ENCODE measurements at regions not wholly inside any gene's neighbourhood (a gene's known extent, or its start where the extent isn't known, plus 50 kb on each side); places are given as distances from the start of the nearest gene placed in this dataset.

DNA sequence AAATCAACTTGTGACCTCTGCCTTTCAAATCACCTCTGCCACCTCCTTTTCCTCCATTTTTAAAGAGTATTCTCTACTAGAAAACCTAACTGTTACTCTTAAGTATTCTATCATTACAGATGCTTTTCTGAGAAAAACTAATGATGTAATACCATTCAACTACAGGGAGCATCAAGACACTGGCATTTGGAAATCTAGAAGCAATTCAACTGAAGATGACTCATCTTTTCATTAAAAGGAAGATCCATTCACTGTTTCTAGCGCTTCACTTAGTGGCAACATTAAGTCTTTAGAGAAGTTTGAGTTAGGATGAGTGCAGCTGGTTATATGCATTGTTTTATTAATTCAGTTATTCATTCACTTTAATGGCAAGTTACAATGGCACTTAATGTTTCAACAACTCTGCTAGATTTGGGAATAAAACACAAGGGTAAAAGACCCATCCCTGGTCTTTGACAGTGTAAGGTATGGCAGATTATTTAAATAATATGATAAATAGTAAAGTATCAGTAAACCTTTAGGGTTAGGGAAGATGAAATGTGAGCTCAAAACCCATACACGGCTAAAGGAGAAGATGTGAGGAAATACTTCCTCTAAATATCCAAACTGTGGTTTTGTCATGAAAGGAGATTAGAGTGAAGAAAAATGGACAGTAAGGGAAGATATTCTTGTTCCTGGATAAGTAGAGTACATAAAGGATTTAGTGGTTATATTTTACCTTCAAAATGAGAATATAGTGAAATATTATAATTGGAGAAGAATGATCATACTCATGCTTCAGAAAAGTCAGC is 61.7 kb downstream of the KCNJ2 start:
- DNase-seq (ENCODE audit: low read depth in 2 of 2): no peak

GRCh38 chr17:70232466-70232865 is 63.1 kb downstream of the KCNJ2 start:
- DNase-seq (ENCODE audit: low read depth in 2 of 2): no peak

- DNase-seq (ENCODE audit: low read depth in 2 of 2): no peak
These were observed 65.9 kb downstream of the KCNJ2 start for GRCh38 chr17:70235252-70235651.

DNA sequence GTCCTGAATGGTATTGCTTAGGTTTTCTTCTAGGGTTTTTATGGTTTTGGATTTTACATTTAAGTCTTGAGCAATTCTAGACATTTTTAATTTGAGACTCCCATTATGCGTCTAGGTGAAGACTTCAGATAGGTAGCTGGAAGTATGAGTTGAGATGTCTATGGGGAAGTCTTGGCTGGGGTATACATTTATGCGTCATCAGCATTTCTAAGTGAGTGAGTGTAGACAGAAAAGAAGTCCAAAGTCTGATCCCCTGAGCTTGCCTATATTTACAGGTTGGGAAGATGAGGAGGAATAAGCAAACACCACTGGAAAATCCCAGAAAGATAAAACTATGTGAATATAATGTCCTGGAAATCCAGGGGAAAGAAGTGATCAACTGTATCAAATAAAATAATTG is 68.9 kb downstream of the KCNJ2 start:
- no peak for DNase-seq (ENCODE audit: low read depth in 2 of 2)

DNA sequence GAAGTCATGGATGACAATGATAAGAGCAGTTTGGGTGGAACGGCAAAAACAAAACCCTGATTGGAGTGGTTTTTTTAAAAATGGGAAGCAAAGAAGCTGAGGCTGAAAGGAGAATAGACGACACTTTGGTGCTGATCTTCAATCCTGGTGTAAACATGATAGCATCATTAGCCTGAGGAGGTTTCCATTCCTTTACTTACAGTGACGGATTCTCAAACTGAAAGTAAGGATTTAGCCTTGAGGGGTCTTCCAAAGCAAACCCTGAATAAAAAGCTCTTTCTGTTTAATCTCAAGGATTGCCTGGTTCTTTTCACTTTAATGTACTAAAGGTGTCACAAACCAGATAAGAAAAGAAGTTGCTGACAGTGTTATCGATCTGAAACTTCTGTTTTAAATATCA is 69.3 kb downstream of the KCNJ2 start:
- DNase-seq (ENCODE audit: low read depth in 2 of 2): no peak

GRCh38 chr17:70239391-70239826 is 70.1 kb downstream of the KCNJ2 start:
- no peak for DNase-seq (ENCODE audit: low read depth in 2 of 2)

DNA sequence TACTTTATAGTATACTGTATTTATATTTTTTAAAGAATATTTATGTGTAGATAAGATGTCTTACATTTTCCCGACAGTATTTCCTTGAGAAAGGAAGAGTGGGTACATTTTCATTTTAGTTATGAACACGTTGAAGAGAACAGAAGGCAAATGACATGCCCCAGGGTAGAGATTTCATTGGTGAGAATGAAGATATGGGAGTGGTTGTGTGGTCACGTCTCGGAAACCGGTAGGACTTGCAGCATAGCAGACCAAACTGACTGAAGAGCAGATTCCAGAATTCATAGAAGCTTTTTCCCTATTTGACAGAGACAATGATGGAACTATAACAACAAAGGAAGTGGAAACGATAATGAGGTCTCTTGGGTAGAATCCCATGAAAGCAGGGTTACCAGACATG is 71.7 kb downstream of the KCNJ2 start:
- DNase-seq (ENCODE audit: low read depth in 2 of 2): no peak

GRCh38 chr17:70242781-70243437 is 73.6 kb downstream of the KCNJ2 start:
- peak in 1 of 2 donors; percentile 9 for DNase-seq (ENCODE audit: low read depth in 2 of 2)

GRCh38 chr17:70251706-70252105 is 82.4 kb downstream of the KCNJ2 start:
- no peak for DNase-seq (ENCODE audit: low read depth in 2 of 2)

DNA sequence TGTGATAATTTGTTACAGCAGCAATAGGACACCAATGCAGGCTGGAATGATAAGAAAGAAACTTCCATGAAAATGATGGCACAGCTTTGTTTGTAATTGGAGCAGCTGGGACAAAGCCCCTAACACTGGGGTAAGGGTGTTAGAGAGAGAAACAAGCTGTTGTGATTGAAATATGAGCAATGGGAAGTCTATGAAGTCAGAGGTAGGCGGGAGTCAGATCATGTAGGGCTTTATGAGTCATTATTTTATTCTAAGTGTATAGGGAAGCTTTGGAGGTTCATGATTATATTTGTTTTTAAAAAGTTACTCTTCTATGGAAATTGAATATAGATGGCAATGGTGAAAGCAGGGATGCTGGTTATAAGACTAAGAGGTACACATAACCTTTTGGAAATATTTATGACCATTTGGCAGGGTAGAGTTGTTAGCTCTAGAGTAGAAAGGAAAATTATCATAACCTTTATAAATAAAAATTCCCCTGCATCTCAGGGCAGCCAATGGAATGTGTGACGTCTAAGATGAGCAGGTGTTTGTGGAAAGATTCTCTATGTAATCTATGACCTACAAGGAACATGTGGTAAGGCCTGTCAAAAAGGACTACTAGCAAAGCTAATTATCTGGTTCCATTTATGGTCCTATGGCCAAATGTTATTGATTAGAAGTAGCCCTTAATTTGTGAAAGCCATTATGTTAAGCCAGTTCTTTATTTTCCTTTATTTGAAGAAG is 85.6 kb downstream of the KCNJ2 start:
- peak in 1 of 2 donors; percentile 5 for DNase-seq (ENCODE audit: low read depth in 2 of 2)

DNA sequence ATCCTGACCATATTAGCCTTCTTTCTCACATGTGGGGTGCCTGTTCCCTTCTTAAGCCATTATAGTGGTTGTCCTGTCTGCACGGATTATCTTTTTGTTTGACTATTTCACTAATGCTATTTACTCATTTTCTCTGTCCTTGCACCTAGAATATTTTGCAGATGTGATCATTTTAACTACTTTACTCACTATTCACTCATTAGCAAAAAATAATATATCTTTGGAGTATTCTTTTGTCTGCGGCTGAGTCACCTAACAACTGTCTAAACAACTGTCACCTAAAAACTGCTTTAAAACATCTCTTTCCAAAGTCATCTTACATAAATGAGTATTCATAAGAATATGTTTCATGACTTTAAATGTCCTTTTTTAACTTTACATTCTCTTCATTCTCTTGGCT is 87.4 kb downstream of the KCNJ2 start:
- no peak for DNase-seq (ENCODE audit: low read depth in 2 of 2)

DNA sequence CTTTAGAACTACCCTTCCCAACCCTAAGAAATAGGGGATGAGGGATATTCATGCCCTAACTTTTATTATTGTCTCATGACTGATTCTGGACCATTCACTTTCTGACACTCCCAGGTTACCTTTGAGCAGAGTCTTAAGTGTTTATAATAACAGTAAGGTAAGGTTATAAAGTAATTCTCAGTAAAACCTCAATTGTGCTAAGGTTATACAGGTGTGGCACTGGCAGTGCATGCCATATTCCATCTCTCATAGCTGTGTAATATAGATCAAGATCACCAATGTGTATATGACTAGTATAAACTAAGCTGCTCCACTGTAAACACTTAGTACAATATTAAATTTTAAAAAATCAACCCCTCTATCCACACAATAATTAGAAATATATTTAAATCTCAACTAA is 89.1 kb downstream of the KCNJ2 start:
- DNase-seq (ENCODE audit: low read depth in 2 of 2): no peak

DNA sequence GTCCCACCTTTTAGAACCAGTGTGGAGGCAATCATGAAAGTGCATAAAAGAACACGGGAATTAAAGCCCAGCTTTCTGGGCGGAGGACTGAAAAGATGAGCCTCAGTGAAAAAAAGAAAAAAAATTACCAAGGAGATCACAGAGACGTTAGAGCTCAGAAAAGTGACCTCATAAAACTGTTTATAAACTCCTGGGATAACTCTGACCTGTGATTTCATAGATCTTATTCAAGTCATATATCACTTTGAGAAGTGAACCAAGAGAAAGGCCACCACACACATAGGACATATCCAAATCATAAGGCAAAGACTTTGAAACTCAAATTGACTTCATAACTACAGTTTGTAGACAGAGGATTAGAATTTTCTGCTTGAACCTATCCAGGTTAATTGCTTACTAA is 90.1 kb downstream of the KCNJ2 start:
- DNase-seq (ENCODE audit: low read depth in 2 of 2): no peak

DNA sequence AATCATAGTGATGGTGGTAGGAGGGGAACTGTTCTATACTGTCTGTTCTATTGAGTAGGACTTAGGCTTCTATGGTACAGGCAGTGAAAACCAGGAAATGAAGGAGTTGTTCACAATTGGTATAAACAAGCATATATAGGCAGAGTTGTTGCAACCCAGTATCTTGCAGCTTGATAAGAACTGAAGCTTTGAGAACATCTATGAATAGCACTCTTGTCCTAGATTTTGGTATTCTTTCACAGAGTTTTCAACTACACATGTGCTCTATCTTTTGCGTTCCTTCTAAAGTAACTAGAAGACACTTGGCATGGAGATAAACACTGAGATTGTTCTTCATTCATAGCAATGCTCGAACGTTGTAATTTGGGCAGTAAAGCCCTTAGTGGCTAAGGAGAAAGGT is 91.8 kb downstream of the KCNJ2 start:
- no peak for DNase-seq (ENCODE audit: low read depth in 2 of 2)

GRCh38 chr17:70265471-70265870 is 96.1 kb downstream of the KCNJ2 start:
- no peak for DNase-seq (ENCODE audit: low read depth in 2 of 2)

- no peak for DNase-seq (ENCODE audit: low read depth in 2 of 2)
These were observed 97.1 kb downstream of the KCNJ2 start for GRCh38 chr17:70266394-70266793.

- no peak for DNase-seq (ENCODE audit: low read depth in 2 of 2)
These were observed 99.1 kb downstream of the KCNJ2 start for GRCh38 chr17:70268383-70268782.

DNA sequence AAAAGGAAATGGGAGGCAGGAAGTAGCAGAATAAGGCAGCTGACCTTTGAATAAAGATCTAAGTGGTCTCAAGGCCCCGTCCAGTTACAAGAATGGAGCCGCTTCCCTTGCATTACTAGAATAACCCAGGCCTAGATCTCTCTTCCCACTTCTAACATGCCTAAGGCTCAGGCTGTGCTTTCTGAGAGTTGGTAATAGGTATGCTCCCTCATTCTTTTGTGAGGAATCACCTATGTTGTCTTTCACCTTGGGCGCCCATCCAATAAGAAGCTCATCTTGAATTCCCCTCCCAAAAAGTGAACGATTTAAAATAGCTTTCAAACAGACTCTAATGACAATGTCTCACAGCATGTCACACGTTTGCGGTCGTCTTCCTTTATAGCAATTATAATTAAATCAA is 101.2 kb downstream of the KCNJ2 start:
- peak in 1 of 2 donors; percentile 2 for DNase-seq (ENCODE audit: low read depth in 2 of 2)

GRCh38 chr17:70271200-70271599 is 101.9 kb downstream of the KCNJ2 start:
- no peak for DNase-seq (ENCODE audit: low read depth in 2 of 2)

DNA sequence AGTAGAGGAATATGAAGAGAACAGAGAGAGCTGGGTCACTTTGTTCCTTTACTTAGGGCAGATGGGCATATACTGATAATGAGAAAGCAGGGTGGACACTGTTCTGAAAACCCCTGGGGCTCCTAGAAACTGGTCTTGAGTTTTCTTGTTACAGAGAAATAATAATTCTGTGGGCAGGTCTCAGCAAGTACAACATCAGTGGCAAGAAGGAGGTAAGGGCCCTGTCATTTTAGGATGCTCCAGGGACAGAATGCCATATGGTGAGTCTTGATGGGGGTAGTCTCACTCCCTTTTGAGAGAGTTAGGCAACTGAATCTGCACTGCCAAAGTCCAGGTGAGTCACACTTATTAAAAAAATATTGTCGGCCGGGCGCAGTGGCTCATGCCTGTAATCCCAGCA is 102.3 kb downstream of the KCNJ2 start:
- DNase-seq (ENCODE audit: low read depth in 2 of 2): no peak

- DNase-seq (ENCODE audit: low read depth in 2 of 2): no peak
These were observed 104.9 kb downstream of the KCNJ2 start for GRCh38 chr17:70274255-70274654.

DNA sequence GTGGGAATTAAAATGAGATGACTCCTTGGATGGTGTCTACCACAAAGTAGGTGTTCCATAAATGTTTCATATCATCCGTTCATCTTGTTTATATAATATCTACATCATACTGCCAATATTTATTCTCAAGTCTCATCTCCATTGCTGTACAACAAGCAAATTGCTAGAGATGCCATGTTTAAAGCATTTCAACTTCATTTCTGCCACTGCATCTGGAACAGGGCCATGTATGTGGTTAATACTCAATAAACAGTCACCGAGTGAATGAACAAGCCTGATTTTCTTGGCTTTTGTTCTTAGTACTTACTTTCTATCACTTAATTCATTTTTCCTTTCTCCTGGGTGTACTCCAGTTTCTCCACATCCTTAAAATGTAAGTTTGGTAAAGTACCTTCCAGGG is 107.6 kb downstream of the KCNJ2 start:
- DNase-seq (ENCODE audit: low read depth in 2 of 2): no peak

Data from lung microvascular endothelial cell (primary cell).